Sciatic nerve (tissue), 2 donors: ENCODE measurements at regions not wholly inside any gene's neighbourhood (a gene's known extent, or its start where the extent isn't known, plus 50 kb on each side); places are given as distances from the start of the nearest gene placed in this dataset.

Source experiments
- ATAC-seq: fragments of 200-7000 bp; cut with Tn5 transposase; one replicate; pipeline ENCODE4 v1.9.1; 2020; ENCODE audit warnings: mild to moderate bottlenecking, moderate library complexity
- DNase-seq: peaks from one replicate; pipeline ENCODE4 v3.0.0-alpha.2; 2020; ENCODE audit warnings: low spot score
- intact Hi-C: fragments of 100-400 bp; cut with DNase I; formaldehyde crosslinking; loops from one replicate; pipeline ENCODE4 v1.14.2; 2022
- donor health status: DM: no; HTN: no; CAD: no.
- donor health status: DM: no; HTN: no; CAD: no.

- no peak for ATAC-seq
- intact Hi-C loops, result no loop called here
- no peak for DNase-seq
Observed at GRCh38 chr3:194245975-194246561, 105.1 kb downstream of the CPN2 start.

GRCh38 chr3:194246709-194247349, 104.3 kb downstream of the CPN2 start:
- DNase-seq, result no peak
- intact Hi-C loops, result no loop called here
- ATAC-seq, result no peak

- ATAC-seq, result no peak
- DNase-seq, result no peak
- intact Hi-C loops, result no loop called here
Observed at GRCh38 chr3:194247350-194247740, 103.8 kb downstream of the CPN2 start.

- DNase-seq, result no peak
- intact Hi-C loops, result no loop called here
- ATAC-seq, result peak; percentile 27
Observed at GRCh38 chr3:194249323-194250097, 101.6 kb downstream of the CPN2 start.

- ATAC-seq (peak; percentile 87), DNase-seq (peak; percentile 87)
- intact Hi-C loops, result no loop called here
Observed at GRCh38 chr3:194250098-194251002, 100.8 kb downstream of the CPN2 start.

- DNase-seq, result no peak
- intact Hi-C loops, result no loop called here
- ATAC-seq, result no peak
Observed at GRCh38 chr3:194251007-194251406, 100.1 kb downstream of the CPN2 start.

GRCh38 chr3:194251461-194251860, 99.7 kb downstream of the CPN2 start:
- intact Hi-C loops, result no loop called here
- no peak for ATAC-seq

GRCh38 chr3:194251891-194252560, 99.1 kb downstream of the CPN2 start:
- ATAC-seq (no peak), DNase-seq (no peak)
- intact Hi-C loops, result no loop called here

More at GRCh38 chr3:194251461-194251860, 99.7 kb downstream of the CPN2 start:
- no peak for DNase-seq

GRCh38 chr3:194253270-194253669, 97.9 kb downstream of the CPN2 start:
- intact Hi-C loops, result no loop called here
- ATAC-seq (no peak), DNase-seq (no peak)

- DNase-seq (no peak), ATAC-seq (no peak)
- intact Hi-C loops, result no loop called here
Observed at GRCh38 chr3:194254040-194254439, 97.1 kb downstream of the CPN2 start.

- intact Hi-C loops, result no loop called here
- DNase-seq (no peak), ATAC-seq (peak; percentile 73)
Observed at GRCh38 chr3:194255252-194256039, 95.7 kb downstream of the CPN2 start.

- ATAC-seq, result no peak
- DNase-seq, result no peak
- intact Hi-C loops, result no loop called here
Observed at GRCh38 chr3:194256040-194256945, 94.8 kb downstream of the CPN2 start.

- no peak for DNase-seq
- ATAC-seq, result no peak
- intact Hi-C loops, result no loop called here
Observed at GRCh38 chr3:194257151-194257621, 93.9 kb downstream of the CPN2 start.

- DNase-seq, result no peak
- ATAC-seq, result no peak
Observed at GRCh38 chr3:194257916-194258668, 93.0 kb downstream of the CPN2 start.

GRCh38 chr3:194259982-194260766, 91.0 kb downstream of the CPN2 start:
- DNase-seq (no peak), ATAC-seq (no peak)
- intact Hi-C loops, result no loop called here

More at GRCh38 chr3:194257916-194258668, 93.0 kb downstream of the CPN2 start:
- intact Hi-C loops, result no loop called here
